ENCODE measurements at regions not wholly inside any gene's neighbourhood (a gene's known extent, or its start where the extent isn't known, plus 50 kb on each side); places are given as distances from the start of the nearest gene placed in this dataset.

- no peak for DNase-seq
These were observed 315.4 kb upstream of the JARID2 start for GRCh38 chr6:14930366-14930989.

DNA sequence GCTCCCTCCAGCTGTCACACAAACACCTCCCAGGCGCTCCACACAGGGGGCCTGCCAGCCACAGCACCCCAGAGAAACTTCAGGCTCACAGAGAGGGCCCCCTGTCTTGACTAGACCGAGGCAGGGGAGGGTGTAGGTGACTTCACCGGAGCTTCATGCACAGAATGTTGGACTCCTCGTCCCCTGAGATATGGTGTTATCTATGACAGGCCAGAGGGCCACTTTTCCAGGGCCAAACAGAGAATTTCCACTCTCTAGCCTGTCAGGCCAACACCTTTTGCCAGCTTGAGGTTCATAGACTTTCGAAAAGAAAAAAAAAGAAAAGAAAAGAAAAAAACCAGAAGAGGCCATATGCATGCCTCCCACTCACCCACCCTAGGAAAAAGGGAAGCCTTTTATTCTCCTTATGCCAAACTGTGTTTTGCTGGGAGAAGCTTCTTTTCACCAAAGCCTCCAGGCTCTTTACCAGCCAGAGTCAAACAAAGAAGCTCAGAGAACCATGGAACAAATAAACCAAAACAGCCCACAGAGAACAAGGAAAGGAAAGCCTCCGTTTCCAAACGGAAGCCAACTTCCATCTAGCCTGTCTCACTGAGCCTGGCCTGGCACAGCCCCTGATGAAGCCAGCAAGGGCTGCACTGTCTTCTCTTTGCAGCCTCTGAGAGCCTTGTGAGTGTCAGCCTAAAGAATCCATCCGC lies 313.2 kb upstream of the JARID2 start:
- no peak for DNase-seq

- no peak for DNase-seq
These were observed 312.7 kb upstream of the JARID2 start for GRCh38 chr6:14933183-14933544.

- no peak for DNase-seq
These were observed 311.9 kb upstream of the JARID2 start for GRCh38 chr6:14934013-14934412.

GRCh38 chr6:14934844-14935243 lies 311.0 kb upstream of the JARID2 start:
- DNase-seq, result no peak

DNA sequence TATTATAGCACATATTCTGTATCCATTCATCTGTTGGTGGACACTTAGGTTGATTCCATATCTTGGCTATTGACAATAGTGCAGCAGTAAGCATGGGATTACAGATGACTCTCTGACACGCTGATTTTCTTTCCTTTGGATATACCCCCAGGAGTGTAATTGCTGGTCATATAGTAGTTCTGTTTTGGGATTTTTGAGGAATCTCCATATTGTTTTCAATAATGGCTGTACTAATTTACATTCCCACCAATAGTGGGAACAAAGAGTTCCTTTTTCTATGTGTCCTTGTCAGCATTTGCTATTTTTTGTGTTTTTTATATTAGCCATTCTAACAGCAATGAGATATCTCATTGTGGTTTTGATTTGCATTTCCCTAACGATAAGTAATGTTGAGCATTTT lies 309.0 kb upstream of the JARID2 start:
- no peak for DNase-seq

DNA sequence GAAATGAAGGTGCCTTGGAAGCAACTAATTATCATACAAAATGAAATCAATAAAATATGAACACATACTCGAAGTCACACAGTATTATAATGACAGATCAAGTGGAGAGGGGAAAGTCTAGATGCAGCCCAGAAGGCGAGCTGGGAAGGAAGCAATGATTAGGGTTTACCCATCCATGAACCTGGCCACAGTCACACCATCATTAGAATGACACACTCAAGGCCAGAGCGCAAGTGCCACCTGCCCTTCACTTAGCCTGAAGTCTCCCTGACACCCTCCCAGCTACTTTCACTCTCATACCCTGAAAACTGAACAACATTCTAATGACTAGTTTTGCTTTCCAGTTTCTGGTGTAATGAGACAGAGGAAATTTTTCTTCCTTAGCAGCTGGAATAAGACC lies 302.8 kb upstream of the JARID2 start:
- DNase-seq, result no peak

DNA sequence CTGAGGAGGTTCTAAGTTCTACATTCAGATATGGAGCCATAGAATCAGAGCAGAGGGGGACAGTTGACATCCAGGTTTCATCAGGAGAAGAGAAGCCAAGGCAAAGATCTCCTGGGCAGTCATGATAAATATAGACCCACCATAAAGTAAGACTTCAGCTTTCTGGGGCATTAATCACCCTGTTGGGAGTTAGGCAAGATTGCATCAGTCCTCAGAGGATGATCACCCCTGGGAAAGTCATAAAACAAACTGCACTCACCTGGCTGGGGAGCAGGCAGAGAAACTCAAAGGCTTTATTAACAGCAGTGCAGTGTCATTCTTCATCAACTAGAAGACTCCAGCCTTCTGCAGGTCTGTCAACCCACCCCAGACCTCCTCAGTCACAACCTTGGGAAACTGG lies 301.3 kb upstream of the JARID2 start:
- DNase-seq, result no peak

GRCh38 chr6:14945461-14946185 lies 300.2 kb upstream of the JARID2 start:
- DNase-seq, result no peak

DNA sequence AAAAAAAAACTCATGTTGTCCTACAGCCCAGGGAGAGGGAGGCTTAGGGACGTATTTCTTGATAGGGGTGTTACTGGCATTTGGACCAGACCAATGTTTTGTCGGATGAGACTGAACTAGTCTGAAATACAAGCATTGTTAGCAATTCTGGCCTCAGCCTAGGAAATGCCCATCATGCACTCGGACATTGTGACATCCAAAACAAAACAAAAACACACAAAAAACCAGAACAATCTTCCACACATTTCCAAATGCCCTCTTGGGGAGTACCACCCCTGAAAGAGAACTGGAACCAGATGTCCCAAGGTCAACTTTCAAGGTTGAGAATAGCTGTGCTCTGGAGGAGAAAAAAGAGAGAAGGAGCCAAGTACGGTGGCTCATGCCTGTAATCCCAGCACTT lies 299.1 kb upstream of the JARID2 start:
- no peak for DNase-seq

DNA sequence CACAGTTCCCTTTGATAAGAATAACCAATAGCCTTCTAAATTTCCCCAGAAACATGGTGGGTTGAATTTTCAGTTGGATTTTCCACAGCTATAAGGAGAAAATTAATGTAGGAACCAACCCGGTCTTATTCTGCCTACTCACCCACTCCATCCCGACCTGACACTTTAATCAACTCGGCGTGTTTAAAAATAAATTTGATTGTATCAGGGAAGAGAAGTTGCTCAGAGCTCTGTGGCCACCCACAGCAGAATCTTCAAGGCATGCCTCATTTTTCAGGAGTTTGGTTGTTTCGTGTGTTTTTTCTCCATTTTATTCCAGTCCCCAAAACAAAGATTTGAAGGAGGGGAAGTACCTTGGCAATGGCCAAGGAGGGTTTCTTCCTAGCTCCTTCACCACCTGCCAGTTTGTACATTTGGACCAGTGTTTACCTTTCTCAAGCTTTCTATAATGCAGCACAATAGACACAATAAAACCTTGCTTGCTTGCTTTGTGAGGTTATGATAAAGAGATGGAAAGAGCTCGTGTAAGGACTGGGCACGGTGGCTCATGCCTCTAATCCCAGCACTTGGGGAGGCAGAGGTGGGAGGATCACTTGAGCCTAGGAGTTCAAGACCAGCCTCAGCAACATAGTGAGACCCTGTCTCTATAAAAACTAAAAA lies 297.2 kb upstream of the JARID2 start:
- no peak for DNase-seq

DNA sequence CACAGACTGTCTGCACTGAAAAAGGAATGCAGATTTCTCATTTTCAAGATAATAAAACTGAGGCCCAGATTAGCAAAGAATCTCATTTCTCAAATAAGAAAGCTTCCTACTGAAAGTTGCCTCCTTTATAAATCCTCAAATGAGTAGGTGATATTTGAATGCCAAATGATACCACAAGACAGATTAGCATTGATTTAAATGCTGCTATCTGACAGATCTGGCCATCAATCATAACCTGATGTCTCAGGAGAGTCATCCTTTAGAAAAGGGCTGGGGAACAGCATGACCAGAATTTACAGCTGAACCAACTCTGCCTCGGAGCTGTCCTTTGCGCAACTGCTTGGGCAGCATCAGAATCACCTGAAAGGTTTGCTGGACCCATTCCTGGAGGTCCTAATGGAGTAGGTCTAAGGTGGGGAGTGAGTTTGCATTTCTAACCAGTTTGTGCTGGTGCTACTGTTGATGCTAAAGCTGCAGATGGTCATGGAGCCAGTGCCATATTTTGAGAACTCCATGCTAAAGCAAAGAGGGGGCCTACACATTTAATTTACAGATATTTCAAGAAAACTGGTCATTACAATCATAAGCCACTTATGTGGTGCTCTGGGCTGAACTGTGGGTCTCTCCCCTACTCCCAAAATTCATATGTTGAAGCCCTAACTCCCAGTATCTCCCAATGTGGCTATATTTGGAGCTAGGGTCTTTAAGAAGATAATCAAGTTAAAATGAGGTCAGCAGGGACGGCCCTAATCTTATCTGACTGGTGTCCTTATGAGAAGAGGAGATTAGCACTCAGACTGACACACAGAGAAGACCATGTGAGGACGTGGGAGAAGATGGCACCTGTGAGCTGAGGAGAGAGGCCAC lies 295.5 kb upstream of the JARID2 start:
- no peak for DNase-seq

GRCh38 chr6:14950970-14951276 lies 294.9 kb upstream of the JARID2 start:
- no peak for DNase-seq

DNA sequence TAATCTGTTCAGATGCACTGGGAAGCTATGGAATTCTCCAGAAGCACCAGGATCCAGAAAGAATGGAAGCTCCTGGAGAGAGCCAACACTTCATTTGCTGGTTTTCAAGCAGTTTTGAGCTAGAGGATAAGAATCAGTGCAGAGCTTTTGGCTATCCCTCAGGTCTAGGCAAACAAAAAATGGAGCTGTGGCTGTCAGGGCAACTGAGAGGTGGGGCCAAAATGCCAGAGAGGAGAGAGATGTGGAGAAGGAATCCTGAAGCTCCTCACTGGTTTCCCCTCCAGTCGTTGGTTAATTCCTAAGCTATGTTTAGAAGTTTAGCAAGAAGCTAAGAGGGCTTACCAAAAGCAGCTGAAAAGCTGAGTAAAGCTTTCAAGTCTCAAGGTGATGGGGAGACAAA lies 294.2 kb upstream of the JARID2 start:
- DNase-seq, result no peak

DNA sequence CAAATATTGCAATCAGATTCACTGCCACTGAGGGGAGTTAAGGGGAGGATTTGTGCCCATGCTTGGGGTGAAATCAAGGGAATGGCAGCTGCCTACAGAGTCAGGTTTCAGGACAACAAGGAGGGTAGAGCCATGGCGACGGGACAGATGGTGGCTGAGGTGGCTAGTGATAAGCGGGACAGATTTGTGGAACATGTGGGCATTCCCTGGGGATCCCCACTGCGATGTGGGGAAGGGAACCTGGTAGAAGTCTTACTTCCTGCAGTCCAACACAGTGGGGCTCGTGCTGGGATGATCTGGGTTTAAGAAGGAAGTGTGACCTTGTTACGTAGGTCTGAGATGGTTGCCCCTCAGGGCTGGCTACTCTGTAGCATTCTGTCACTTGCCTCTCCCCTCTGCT lies 292.0 kb upstream of the JARID2 start:
- DNase-seq, result no peak

- DNase-seq, result no peak
These were observed 288.4 kb upstream of the JARID2 start for GRCh38 chr6:14957355-14958059.

DNA sequence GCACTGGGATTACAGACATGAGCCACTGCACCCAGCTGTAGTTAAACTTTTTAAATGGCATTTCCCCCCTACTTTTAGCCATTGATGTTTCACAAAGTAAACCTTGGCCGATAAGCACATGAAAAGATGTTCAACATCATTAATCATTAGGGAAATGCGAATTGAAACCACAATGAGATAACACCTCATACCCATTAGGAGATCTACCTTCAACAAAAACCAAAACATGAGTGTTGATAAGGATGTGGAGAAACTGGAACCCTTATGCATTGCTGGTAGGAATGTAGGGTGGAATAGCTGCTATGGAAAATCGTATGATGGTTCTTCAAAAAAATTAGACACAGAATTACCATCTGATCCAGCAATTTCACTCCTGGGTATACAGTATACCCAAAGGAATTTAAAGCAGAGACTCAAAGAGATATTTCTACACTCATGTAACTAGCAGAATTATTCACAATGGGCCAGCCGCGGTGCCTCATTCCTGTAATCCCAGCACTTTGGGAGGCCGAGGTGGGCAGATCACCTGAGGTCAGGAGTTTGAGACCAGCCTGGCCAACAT lies 286.5 kb upstream of the JARID2 start:
- no peak for DNase-seq

DNA sequence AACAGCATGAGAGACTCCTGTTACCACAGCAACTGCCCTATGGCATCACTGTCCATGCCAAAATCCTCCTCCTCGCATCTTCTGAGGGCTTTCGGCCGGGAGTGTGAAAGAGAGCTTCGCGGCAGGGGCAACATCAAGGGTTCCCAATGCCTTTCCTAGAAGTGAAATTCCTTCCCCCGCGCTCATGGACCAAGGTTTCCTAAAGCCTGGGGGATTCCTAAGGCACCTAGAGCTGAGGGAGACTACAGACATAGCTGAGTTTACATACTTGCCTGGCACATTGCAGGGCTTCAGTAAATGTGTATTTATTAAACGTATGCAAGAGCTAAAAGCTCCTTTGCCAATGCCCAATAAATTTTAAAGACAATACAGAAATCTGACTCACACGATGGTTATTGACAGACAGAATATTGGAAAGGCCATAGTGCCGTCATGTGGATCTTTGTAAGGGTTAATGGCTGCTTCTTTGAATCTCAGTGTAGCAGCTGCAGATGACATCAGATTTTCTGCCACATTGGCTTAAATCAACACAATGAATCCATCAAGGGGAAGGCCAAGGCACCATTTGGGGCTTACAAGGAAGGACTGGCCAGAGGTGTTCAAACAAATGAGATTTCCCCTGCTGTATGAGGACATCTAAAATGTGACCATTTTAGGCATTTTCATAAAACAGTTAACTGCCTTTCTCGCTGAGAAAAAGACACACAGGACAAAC lies 281.2 kb upstream of the JARID2 start:
- no peak for DNase-seq

DNA sequence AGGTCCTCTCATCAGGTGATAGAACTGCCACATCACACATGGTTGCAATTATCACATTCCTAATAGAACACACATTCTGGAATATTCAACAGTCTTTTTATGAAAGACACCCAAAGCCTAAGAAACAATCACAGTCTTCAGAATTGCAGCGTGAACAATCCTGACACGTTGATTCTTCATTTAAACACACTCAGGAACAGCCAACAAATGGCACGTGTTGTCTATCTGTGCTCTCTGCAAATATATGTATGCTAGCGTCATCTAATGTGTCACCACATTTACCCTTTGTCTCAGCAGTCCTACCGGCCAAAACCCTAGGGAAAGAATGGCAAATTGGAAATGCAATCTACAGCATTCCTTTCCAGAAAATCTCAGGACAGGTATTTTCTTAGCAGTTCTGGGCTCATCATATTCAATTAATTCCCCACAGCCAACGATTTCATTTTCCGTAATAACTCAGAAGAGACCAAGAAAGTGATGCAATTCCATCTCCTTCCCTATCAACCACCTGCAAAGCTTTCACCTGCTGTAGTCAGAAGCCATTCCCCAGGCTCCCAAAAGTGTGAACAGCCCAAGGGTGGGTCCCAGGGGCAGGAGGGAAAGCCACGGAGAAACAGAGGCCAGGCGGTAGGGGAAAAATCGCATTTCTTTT lies 280.3 kb upstream of the JARID2 start:
- DNase-seq, result no peak

- no peak for DNase-seq
These were observed 279.6 kb upstream of the JARID2 start for GRCh38 chr6:14966096-14966905.

Data from amniotic stem cell (primary cell).